ENCODE measurements at regions not wholly inside any gene's neighbourhood (a gene's known extent, or its start where the extent isn't known, plus 50 kb on each side); places are given as distances from the start of the nearest gene placed in this dataset.

GRCh38 chr3:1002010-1002409, 90.8 kb upstream of the CNTN6 start:
- Histone ChIP-seq H3K27me3 (no peaks in the 10 kb centered on the region), H3K4me3 (no peak overlapping the region), H3K4me1 (no peaks in the 10 kb centered on the region), H3K9me3 (no peaks in the 10 kb centered on the region), H3K27ac (no peak overlapping the region), H3K36me3 (no peaks in the 10 kb centered on the region)
- 85 to 86% methylated on average over 1 of the region's 1 CpG for WGBS, 2 donors
- DNase-seq: no peak
- intact Hi-C loops (cut with DNase I): no loop called here
- TF ChIP-seq POLR2A (IDR thresholded peaks at IDR 0.05) (no peak), POLR2AphosphoS5 (IDR thresholded peaks at IDR 0.05) (no peak)

- TF ChIP-seq POLR2A (IDR thresholded peaks at IDR 0.05) (no peak), CTCF (IDR thresholded peaks at IDR 0.05) (no peak), POLR2AphosphoS5 (IDR thresholded peaks at IDR 0.05) (no peak), EP300 (IDR thresholded peaks at IDR 0.05) (no peak)
- intact Hi-C loops (cut with DNase I): no loop called here
Measured at GRCh38 chr3:1007866-1008265, 85.0 kb upstream of the CNTN6 start.

GRCh38 chr3:1010228-1010627, 82.6 kb upstream of the CNTN6 start:
- intact Hi-C loops (cut with DNase I): no loop called here
- no peaks in the 10 kb centered on the region for H3K27me3 ChIP-seq
- no peak overlapping the region for H3K27ac ChIP-seq
- H3K9me3 ChIP-seq: no peaks in the 10 kb centered on the region
- no peak overlapping the region for H3K4me3 ChIP-seq
- no peaks in the 10 kb centered on the region for H3K36me3 ChIP-seq
- WGBS, 2 donors: 86 to 89% methylated on average over 1 of the region's 1 CpG
- no peak for DNase-seq
- TF ChIP-seq EP300 (IDR thresholded peaks at IDR 0.05): no peak
- TF ChIP-seq CTCF (IDR thresholded peaks at IDR 0.05): no peak
- TF ChIP-seq POLR2AphosphoS5 (IDR thresholded peaks at IDR 0.05): no peak
- TF ChIP-seq POLR2A (IDR thresholded peaks at IDR 0.05): no peak
- no peaks in the 10 kb centered on the region for H3K4me1 ChIP-seq

More at GRCh38 chr3:1007866-1008265, 85.0 kb upstream of the CNTN6 start:
- Histone ChIP-seq H3K4me1 (no peaks in the 10 kb centered on the region), H3K27ac (no peak overlapping the region), H3K36me3 (no peaks in the 10 kb centered on the region), H3K4me3 (no peak overlapping the region), H3K27me3 (no peaks in the 10 kb centered on the region), H3K9me3 (no peaks in the 10 kb centered on the region)
- DNase-seq: no peak
- WGBS, 2 donors: 58% methylated on average over 1 of the region's 1 CpG

- intact Hi-C loops (cut with DNase I): no loop called here
- WGBS, 2 donors: 60 to 77% methylated on average over 2 of the region's 2 CpGs
- Histone ChIP-seq H3K36me3 (no peaks in the 10 kb centered on the region), H3K9me3 (no peaks in the 10 kb centered on the region), H3K27ac (no peak overlapping the region), H3K27me3 (no peaks in the 10 kb centered on the region), H3K4me3 (no peak overlapping the region), H3K4me1 (no peaks in the 10 kb centered on the region)
- TF ChIP-seq CTCF (IDR thresholded peaks at IDR 0.05) (no peak), POLR2AphosphoS5 (IDR thresholded peaks at IDR 0.05) (no peak), EP300 (IDR thresholded peaks at IDR 0.05) (no peak), POLR2A (IDR thresholded peaks at IDR 0.05) (no peak)
- no peak for DNase-seq
Measured at GRCh38 chr3:1015826-1016225, 77.0 kb upstream of the CNTN6 start.

GRCh38 chr3:1017870-1018269, 75.0 kb upstream of the CNTN6 start:
- no peaks in the 10 kb centered on the region for H3K36me3 ChIP-seq
- no peak for TF ChIP-seq CTCF (IDR thresholded peaks at IDR 0.05)
- TF ChIP-seq POLR2AphosphoS5 (IDR thresholded peaks at IDR 0.05): no peak
- no peak for TF ChIP-seq POLR2A (IDR thresholded peaks at IDR 0.05)
- no peak for TF ChIP-seq EP300 (IDR thresholded peaks at IDR 0.05)
- H3K27ac ChIP-seq: no peak overlapping the region
- no peak for DNase-seq
- no peaks in the 10 kb centered on the region for H3K9me3 ChIP-seq
- H3K4me1 ChIP-seq: no peaks in the 10 kb centered on the region
- intact Hi-C loops (cut with DNase I): no loop called here
- no peaks in the 10 kb centered on the region for H3K27me3 ChIP-seq
- no peak overlapping the region for H3K4me3 ChIP-seq

Data from sigmoid colon (tissue), 6 donors.